Stimulated activated CD8-positive, alpha-beta memory T cell treated with anti-CD3 and anti-CD28 coated beads, Interleukin-4, amount 100 ng/mL, for 1 hour (primary cell): ENCODE measurements at regions not wholly inside any gene's neighbourhood (a gene's known extent, or its start where the extent isn't known, plus 50 kb on each side); places are given as distances from the start of the nearest gene placed in this dataset.

ENCODE experiments used
- DNase-seq, 2 donors: peaks; one replicate each; pipeline ENCODE4 v3.0.0-alpha.2; 2020; ENCODE audit warnings: low read depth in 2 of 2, low spot score in 1 of 2

- no peak for DNase-seq
Measured at GRCh38 chr1:87905651-87906050, 577.0 kb downstream of the LMO4 start.

DNA sequence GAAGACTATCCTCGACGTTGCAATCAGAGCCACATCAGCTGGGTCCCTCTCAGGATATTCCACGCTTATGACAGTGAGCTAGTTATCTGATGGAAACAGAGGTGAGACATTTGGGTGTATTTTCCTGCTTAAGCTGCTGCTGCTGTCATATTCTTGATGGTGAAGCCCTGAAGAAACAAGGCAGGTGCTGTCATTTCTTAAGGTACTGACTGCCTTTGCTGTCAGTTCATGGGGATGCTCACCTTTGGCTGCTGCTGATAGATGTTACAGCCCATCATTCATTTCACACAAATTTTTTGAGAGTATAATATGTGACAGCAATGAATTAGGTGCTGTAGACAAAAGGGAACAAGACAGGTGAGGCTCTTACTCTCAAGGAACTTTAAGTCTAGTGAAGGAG lies 577.4 kb downstream of the LMO4 start:
- DNase-seq = no peak

DNA sequence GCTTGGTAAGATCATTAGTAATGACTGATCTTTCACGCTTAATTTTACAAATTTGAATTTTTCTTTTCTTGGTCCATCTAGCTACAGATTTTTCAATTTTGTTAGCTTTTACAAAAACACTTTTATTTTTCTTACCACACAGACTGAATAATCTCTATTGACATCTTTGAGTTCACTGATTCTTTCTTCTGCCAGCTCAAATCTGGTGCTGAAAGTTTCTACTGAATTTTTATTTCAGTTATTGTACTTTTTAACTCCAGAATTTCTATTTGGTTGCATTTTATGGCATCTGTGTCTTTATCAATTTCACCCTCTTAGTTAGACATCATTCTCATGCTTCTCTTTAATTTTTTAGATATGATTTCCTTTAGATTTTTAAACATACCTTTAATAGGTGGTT lies 584.7 kb downstream of the LMO4 start:
- no peak for DNase-seq

DNA sequence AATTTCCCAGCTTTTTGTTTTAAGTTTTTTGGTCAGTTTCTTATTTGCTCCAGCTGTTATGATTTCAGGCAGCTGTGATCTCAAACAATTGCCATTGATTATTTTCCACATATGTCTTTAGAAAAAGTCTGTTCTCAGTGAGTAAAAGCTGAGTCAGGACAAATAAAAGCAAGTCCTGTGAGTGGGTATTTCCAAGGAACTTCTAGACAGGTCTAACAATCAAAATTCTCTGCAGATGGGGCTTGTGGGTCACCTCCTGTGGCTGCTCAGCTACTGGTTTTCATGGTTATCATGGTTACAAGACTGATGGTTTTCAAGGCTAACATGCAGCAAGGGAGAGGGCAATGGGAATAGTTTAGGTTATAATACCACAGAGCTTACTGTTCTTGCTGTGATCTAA lies 585.7 kb downstream of the LMO4 start:
- no peak for DNase-seq

DNA sequence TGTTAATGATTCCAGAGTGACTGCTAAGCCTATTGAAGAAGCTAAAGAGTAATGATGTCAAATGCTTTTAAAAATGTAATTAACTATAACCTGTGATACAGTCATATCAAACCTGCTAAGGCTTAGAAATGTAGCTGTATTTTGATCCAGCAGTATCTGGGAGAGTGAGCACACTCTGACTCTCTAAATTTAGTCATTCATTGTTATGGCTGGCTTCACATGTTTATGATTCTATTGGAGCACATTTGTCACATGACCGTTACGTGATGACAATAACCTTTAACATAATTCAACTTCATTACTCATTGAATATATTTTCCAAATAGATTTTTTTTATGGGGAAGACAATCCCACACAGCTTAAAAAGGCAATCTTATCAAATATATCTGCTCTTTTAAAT lies 587.1 kb downstream of the LMO4 start:
- no peak for DNase-seq

- DNase-seq = no peak
Measured at GRCh38 chr1:87916965-87917364, 588.3 kb downstream of the LMO4 start.

GRCh38 chr1:87918398-87918797 lies 589.7 kb downstream of the LMO4 start:
- DNase-seq = no peak

DNA sequence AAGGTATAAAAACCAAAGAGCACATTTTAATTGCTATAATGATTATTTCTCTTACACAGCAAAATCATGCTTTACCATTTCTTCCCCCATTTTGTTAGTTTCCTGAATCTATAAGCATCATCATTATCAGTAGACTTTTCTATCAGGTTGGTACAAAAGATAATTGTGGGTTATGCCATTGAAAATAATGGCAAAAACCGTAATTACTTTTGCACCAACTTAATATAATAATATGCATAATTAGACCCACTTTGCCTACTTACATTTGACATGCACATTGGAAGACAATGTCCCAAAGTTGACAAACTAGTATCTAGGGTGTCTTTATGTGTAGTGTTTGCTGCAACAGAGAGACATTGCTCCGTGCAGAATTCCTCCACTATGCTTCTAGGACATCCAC lies 594.2 kb downstream of the LMO4 start:
- no peak for DNase-seq

- DNase-seq = no peak
Measured at GRCh38 chr1:87926131-87926830, 597.6 kb downstream of the LMO4 start.

DNA sequence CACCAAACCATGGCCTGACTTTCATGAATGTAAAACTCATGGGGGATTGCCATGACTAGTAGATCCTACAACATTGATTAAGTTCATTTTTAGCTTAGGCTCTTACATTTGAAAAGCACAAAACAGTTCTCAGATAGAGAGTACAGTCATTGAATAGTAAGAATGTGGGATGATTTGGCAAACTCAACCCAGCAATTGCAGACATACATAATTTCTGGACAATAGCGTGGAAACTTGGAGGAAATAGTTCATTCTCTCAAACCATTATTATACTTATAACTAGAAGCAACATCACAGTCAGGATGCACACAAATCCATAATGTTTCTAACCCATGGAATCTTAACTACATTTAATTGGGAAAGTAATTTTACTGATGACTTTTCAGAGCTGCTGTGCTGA lies 598.2 kb downstream of the LMO4 start:
- DNase-seq = no peak

DNA sequence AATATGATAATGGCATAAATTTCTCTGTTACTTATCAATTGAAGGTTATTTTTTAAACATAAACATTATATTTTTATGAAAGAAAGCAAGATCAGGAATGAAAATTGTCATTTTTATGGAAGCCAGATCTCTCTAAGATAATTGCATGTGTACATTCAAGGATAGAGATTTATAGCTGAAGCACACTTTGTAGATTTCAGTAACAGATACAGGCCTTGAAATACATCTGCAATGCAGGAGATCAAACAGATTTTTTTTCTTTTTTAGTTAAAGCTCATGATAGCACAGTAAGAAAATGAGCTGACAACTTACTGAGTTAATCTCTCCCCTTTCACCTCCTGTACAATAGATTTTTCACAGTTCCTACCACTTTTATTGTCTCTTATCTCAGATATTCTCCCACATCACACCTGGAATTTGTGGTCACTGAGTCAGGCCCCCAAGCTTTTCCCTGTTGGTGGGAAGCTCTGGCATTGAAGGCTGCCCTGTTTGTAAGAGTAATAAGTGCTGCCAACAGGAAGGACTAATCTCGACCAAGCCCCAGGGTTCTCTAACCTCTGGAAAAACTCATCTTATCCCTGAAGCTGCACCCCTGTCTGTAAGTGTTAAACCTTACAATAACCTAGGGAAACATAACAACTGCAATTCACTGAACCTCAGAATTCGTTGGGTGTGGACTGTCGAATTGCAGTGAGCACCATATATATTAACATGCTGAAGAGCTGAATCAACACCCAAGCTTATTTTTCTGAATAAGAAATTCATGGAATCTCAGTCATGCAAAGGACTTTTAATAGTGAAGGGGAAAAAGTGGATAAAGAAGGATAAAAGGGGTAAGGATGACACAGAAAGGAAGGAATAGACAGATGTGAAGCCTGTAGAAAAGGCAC lies 599.0 kb downstream of the LMO4 start:
- DNase-seq = no peak

GRCh38 chr1:87928623-87929022 lies 599.9 kb downstream of the LMO4 start:
- no peak for DNase-seq

DNA sequence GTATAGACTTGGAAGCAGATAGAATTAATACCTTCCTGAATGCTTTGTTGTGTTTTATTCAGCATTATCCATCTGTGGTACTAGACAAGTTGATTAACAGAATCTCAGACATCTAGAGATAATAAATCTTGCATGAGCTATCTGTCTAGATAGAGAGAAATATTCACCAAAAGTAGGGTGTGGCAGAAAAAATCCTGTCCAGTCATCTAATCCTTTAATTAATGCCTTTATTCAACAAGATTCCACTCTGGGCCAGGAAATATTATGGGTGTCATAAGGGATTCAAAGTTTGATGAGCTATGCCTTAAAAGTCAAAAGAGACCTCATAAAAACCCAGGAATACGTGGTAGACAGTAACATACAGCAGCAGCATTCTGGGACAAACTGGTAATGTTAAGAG lies 601.2 kb downstream of the LMO4 start:
- DNase-seq = no peak

- DNase-seq = no peak
Measured at GRCh38 chr1:87930796-87931195, 602.1 kb downstream of the LMO4 start.

- no peak for DNase-seq
Measured at GRCh38 chr1:87933171-87933570, 604.5 kb downstream of the LMO4 start.

GRCh38 chr1:87935130-87935529 lies 606.5 kb downstream of the LMO4 start:
- no peak for DNase-seq

GRCh38 chr1:87937831-87938395 lies 609.2 kb downstream of the LMO4 start:
- DNase-seq = no peak

- no peak for DNase-seq
Measured at GRCh38 chr1:87938631-87939030, 610.0 kb downstream of the LMO4 start.

DNA sequence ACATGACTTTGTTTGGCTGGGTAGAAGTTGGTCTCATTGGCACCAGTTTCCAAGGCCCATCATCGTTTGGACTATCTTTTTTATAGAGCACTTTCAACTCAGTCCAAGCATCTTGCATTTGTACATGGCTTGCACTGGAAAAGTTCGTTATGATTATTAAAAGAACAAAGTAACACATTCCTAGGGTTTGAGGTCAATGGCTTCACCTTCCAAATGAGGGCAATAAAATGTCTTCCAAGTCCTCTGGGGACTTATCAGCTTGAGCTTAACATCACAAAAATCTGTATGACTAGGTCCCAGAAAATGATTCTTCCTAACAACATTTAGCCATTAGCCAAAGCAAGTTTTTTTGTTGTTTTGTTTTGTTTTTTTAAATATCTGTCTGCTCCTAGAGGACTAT lies 610.8 kb downstream of the LMO4 start:
- DNase-seq = no peak

- DNase-seq = no peak
Measured at GRCh38 chr1:87940421-87940820, 611.7 kb downstream of the LMO4 start.

- no peak for DNase-seq
Measured at GRCh38 chr1:87941337-87941946, 612.8 kb downstream of the LMO4 start.

DNA sequence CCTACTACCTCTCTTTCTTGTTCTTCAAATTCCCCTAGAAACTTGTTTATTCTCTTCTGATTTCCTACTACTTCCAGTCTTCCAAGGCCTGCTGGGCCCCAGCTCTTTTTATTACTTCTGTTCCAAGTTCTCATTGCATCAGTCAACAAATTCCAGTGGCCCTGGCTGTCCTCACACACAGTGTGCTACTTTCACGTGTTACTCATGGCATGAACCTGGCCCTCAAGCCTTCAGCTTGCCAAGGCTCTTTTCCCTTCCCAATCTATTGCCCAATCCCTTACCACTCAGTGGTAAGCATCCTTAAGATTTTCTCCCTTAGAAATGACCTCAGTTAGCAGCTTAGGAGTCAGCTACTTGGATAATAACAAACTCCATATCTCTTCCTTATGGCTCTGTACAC lies 613.5 kb downstream of the LMO4 start:
- DNase-seq = no peak
